ENCODE measurements at regions not wholly inside any gene's neighbourhood (a gene's known extent, or its start where the extent isn't known, plus 50 kb on each side); places are given as distances from the start of the nearest gene placed in this dataset.
"Not testable (repeated sequence)": the region's sequence is repeated elsewhere in the genome, so short reads cannot be mapped to it uniquely, and the experiment has no call there.

DNA sequence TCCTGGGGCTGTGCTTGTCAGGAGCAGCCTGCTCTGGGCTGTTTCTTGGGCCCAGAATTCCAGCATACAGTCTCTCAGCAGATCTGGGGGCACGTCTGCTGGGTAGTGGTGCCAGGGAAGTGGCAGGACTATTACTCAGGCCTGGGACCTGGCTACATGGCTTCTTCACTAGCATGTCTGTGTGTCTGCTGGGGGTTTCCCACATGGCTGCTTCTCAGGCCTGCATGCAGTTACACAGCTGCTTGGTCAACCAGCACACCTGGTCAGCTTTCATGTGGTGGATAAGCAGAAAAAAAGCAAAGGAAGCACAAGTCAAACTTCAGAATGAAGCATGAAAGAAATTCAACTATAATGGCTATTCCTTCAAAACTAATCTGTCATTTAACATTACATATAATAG lies 316.2 kb upstream of the NOX3 start:
- DNase-seq (ENCODE audit: low read depth in 2 of 2): no peak

DNA sequence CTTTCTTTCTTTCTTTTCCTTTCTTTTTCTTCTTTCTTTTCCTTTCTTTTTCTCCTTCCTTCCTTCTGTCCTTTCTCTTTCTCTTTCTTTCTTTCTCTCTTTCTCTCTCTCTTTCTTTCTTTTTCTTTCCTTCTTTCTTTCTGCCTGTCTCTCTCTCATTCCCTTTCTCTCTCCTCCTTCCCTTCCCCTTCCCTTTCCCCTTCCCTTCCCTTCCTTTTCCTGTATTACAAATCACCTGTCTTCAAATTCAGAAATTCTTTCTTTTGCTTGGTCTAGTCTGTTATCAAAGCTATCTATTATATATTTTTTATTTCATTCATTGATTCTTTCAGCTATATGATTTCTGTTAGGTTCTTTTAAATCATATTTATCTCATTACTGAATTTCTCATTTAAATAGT lies 315.2 kb upstream of the NOX3 start:
- no peak for DNase-seq (ENCODE audit: low read depth in 2 of 2)

DNA sequence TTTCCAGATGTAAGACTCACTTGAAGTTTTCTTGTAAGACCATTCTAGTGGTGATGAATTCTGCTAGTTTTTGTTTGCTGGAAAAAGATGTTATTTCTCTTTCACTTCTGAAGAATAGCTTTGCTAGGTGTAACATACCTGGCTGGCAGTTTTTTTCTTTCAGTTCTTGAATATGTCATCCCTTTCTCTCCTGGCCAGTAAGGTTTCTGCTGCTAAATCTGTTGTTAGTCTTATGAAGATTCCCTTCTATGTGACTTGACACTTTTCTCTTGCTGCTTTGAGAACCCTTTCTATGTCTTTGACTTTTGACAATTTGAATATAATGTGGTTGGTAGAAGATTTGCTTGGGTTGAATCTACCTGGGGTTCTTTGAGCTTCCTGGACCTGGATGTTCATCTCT lies 314.7 kb upstream of the NOX3 start:
- no peak for DNase-seq (ENCODE audit: low read depth in 2 of 2)

DNA sequence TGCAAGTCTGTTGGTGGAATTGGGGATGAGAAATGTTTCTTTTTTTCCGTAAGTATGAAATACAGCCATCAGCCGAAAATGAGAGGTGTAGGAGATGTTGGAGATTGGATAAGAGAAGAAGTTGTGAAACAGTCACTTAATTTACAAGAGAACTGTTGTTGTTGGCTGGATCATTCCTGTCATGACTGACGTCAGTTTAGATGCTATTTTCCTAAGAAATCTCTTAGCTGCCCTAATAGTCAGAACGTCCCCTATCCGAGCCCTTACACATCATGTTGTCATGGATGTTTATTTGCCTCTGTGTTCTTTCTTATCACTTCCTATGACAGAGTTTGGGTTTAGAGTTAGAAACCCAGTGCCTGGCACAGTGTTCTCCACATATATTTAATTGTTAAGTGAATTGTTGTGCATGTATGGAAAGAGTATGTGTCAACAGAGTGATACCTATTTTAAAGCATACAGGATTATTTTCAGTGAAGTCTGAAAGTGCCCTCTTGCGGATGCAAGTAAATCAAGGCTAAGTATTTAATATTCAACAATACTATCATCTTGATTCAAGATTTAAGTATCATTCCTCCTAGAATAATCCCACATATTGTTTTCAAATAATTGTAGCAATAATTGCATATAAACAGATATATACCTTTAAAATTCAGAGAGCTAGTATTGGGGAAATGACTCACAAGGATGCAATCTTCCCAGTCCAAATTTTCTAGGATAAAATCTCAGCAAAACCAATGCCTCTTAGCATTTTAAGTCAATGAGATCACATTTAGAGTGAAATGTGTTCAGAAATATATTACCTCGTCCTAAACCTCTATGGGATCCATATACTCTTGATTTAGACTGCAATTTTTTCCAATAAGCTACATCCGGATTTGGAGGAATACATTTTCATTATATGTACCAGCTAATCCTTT lies 309.9 kb upstream of the NOX3 start:
- DNase-seq (ENCODE audit: low read depth in 2 of 2): no peak

DNA sequence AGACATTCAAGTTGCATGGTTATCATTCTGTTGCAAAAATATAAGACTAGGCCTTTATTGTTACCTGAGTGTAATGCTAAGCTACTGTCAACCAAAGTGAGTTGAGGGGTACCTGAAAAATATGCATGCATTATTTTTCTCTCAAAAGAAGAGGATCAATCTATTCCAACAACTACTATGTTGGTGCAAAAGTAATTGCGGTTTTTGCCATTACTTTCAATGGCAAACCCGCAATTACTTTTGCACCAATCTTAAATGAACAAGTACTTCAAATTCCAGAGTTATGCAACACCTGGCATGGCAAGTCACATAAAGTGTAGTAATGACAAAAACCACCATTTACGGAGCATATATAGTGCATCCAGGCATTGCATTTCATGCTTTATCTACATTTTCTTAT lies 307.0 kb upstream of the NOX3 start:
- DNase-seq (ENCODE audit: low read depth in 2 of 2): no peak

DNA sequence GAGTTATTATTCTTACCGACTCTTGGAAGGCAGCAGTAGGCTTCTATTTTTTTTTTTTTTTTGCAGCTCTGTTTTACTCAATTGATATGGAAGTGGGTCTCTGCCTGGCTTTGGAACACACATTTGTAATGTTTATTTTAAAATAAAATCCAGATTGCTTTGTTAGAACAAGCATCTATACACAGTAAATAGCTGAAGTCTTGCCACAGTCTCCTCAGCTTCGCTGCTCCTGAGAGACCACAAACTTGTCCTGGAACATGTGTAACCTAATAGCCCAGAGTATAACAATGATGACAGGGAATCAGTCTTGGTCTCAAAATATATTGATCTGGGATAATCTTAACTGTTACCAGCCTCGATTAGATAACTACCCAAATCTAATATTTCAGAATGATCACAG lies 299.8 kb upstream of the NOX3 start:
- no peak for DNase-seq (ENCODE audit: low read depth in 2 of 2)

DNA sequence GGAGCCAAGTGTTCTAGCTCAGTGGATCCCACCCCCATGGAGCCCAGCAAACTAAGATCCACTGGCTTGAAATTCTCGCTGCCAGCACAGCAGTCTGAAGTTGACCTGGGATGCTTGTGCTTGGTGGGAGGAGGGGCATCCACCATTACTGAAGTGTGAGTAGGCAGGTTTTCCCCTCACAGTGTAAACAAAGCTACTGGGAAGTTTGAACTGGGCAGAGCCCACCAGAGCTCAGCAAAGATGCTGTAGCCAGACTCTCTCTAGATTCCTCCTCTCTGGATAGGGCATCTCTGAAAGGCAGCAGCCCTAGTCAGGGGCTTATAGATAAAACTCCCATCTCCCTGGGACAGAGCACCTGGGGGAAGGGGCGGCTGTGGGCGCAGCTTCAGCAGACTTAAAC lies 293.1 kb upstream of the NOX3 start:
- DNase-seq (ENCODE audit: low read depth in 2 of 2): not testable (repeated sequence)

DNA sequence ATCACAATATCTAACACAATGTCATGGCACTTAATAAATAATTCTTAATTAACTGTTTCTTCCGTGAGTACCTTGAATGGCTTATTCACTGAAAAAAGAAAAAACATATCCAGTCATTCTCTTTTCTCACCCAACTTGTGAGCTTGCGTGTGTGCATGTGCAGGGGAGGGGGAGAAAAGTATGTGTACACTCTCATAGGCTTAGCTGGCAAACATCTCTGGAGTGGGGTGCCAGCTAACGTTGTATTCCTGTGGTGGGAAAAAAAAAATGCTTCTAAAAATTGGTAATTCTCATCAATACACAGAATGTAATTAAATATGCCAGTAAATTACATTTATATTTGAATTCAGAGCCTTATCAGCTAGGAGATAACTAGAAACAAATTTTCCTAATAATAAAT lies 291.9 kb upstream of the NOX3 start:
- no peak for DNase-seq (ENCODE audit: low read depth in 2 of 2)

DNA sequence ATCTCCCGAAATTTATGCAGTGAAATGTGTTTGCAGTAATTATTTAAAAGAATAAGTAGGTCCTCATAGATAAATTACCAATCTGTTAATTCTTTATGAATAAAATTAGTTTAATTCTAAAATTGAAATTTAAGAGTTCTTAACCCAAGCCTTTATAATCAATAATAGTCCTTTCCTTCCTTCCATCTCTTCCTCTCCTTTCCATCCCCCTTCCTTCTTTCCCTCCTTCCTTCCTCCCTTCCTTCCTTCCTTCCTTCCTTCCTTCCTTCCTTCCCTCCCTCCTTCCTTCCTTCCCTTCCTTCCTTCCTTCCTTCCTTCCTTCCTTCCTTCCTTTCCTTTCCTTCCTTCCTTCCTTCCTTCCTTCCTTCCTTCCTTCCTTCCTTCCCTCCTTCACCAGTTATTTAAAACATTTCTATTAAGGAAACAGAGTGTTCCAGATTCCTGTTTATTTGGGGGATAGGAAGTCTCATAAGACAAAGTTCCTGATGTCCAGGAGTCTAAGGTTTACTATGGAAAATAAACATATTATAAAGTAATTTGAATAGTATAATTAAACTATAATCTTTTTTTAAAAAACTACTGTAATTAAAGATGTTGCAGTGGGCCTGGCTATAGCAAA lies 285.3 kb upstream of the NOX3 start:
- DNase-seq (ENCODE audit: low read depth in 2 of 2): no peak

DNA sequence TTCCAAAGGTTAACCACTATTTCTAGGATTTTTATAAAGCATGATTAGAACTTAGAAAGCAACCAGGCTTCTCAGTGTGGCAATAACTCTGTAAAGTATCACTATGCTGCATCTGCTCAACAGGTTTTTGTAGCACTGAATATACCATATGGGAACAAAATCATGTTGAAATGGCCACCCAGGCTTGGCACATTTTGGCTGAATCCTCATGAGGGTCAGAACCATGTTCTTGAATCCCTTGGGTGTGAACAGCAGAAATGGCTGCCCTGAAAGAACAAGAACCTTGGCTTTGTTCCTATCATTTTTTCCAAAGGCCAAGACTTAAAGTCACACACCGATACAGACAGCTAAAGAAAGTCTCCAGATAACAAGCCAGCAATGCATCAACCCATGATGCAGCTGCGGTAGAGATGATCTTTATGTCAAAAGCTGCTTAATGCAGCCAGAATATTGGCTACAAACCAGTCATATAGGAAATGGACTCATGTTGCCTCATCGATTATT lies 283.0 kb upstream of the NOX3 start:
- DNase-seq (ENCODE audit: low read depth in 2 of 2): no peak

DNA sequence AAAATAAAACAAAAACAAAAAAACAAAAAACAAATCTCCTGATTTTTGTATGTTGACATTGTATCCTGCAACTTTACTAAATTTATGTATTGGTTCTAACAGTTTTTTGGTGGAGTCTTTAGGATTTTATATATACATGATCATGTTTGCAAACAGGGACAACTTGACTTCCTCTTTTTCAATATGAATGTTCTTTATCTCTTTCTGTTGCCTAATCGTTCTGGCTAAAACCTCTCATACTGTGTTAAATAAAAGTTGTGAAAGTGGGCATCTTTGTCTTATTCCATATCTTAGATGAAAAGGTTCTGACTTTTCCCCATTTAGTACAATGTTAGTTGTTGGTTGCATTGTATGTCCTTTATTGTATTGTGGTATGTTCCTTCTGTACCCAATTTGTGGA lies 261.7 kb upstream of the NOX3 start:
- no peak for DNase-seq (ENCODE audit: low read depth in 2 of 2)

DNA sequence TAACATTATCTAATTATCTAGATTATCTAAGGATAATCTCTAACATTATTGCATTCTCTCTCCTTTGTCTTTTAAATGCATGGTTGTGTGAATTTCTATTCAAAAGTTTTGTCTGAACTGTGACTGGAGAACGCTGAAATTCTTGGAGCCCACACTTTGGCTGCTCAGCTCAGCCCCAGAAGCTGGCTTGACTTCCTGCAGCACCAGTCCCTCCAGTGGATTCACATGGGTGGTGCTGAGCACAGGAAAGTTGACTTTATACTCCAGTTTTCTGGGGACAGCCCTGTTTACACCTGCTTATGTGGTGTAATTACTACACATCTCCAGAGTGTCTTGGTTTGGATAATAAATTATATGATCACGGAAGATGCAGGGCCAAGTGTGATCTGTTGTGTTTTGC lies 255.1 kb upstream of the NOX3 start:
- no peak for DNase-seq (ENCODE audit: low read depth in 2 of 2)

DNA sequence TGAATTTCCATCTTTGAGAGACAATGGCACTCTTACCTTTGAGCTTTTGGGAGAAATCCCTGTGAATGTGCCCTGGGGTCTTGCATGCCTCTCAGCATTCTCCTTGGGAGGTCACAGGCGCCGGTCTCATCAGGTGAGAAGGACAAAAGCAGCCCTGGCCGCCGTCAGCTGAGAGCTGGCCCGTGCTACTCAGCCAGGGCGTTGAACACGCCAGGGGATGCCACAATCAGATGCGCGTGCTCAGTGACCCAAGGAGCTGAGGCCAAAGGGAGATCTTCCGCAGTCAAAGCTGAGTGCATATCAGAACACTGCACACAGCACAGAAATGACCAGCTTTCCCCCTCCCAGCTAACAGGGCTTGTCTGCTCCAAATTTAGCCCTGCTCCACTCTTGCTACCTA lies 253.6 kb upstream of the NOX3 start:
- no peak for DNase-seq (ENCODE audit: low read depth in 2 of 2)

DNA sequence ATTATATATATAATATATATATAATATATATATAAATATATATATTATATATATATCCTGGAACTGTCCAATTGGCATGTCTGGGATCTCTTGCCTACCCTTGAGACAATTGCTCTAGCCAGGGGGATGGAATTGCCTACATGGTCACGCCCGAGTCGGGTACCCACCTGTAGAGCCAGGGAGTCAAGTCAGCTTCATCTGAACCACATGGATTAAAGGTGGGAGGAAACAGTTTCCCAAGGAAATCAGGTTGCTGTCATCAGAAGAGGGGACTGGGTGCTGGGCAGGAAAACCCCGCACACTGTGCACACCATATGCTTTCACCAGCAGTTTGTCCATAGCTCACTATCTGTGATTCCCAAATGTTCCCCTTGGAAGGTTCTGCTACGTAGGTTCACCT lies 252.5 kb upstream of the NOX3 start:
- DNase-seq (ENCODE audit: low read depth in 2 of 2): no peak

DNA sequence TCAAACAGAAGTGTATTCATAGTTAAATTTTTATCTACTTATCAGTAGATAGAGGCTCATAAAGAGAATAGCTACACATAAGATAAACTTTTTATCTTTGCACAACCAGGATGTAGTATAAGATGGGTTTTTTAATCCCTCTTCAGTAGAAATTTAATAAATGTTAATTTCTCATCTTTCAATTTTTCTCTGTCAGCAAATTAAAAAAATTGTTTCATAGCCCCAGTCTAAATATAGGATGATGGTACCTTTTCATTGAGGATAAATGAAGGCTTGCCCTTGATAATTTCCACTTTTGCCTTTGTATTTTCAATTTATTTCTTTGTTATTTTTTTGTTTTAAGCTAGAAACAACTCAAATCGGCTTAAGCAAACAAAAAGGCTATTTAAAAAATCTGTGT lies 251.2 kb upstream of the NOX3 start:
- DNase-seq (ENCODE audit: low read depth in 2 of 2): no peak

DNA sequence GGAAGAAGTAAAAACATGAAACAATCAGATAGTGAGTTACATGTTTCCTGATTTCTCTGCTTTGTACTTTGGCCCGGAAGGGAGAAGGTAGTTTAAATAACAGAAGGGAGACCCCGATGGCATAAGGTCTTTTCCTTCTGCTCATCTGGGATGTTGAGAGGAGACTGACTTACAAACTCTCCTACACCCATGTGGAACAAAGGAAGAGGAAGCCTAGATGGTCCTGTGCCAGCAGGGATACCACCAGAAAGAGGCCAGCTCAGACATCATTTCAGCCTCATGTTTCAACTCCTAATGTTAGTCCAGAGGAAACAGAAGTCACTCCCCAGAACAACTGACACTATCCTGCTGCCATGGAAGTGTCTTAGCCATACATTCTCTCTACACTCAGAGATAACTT lies 250.7 kb upstream of the NOX3 start:
- DNase-seq (ENCODE audit: low read depth in 2 of 2): no peak

DNA sequence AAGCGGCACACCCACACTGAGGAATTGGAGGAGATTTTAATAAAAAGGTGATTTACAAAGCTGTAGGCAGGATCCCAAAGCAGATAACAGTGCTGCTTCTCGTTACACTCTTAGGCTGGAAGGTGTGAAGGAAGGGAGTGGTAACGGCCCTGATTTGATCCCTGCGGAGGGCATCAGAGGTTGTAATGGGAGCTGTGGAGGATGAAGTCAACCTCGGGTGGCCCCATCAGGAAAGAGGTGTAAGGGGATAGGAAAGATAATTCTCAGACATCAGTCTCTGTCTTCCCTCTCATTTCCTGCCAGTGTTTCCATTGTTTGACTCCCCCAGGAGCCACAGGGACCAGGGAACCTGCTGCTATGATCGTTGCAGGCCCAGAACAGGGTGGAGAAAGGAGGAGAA lies 245.7 kb upstream of the NOX3 start:
- DNase-seq (ENCODE audit: low read depth in 2 of 2): no peak

DNA sequence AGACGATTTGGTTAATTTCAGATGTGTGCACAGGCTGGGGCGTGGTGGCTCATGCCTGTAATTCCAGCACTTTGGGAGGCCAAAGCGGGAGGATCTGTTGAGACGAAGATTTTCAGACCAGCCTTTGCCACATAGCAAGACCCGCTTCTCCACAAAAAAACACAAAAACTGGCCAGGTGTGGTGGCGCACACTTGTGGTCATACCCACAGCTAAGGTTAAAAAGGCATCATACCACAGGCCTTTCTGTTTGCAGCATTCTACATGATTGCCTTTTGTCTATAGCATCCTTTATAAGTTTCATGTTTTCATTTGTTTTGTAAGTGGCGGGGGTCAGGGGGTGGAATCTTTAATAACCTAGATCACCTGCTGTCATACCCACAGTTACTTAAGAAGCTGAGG lies 239.9 kb upstream of the NOX3 start:
- no peak for DNase-seq (ENCODE audit: low read depth in 2 of 2)

DNA sequence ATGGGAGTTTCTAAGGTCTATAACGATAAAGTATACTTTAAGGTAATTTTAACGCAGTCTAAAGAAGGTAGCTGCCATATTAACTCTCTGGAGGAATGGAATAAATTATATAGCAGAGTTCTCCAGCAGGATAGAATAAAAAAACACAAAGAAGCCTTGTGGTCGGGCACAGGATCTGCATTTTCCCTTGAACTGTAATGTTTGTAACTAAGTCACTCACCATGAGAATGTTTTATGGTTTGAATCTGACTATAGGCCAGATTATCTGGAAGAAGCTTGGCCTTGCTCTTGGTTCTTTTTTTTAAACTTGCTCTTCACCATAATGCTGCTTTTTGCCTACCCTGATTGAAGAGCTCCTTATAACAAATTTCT lies 238.8 kb upstream of the NOX3 start:
- DNase-seq (ENCODE audit: low read depth in 2 of 2): no peak

DNA sequence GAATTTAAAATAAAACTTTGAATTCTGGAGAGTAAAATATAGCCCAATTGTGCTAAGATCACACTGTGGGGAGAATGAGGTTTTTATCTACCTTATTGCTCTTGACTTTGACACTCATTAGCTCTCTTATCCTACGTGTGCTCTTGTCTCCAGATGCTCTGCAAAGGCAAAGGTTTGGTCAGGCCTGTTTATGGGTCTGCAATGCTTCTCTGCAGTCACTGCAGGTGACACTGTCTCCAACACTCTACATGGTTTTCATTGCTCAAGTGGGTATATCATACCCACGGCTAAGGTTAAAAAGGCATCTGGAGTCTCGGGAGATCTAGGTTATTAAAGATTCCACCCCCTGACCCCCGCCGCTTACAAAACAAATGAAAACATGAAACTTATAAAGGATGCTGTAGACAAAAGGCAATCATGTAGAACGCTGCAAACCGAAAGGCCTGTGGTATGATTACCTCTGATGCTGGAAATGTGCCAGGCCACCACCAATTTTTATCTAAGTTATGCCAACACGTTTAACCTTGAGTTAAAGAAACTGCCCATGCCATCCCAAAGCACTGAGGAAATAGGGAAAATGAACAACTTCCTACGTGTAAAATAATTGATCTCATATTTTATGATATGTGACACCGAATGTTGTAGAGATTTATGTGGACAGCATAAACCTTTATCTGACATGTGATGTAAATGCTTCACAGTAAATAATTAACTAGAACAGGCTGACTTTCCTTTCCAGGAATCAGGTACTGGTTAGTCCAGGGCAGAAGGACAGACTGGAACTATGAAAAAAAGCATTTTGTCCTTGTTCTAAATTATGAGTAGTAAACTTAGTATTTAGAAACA lies 238.2 kb upstream of the NOX3 start:
- DNase-seq (ENCODE audit: low read depth in 2 of 2): no peak

DNA sequence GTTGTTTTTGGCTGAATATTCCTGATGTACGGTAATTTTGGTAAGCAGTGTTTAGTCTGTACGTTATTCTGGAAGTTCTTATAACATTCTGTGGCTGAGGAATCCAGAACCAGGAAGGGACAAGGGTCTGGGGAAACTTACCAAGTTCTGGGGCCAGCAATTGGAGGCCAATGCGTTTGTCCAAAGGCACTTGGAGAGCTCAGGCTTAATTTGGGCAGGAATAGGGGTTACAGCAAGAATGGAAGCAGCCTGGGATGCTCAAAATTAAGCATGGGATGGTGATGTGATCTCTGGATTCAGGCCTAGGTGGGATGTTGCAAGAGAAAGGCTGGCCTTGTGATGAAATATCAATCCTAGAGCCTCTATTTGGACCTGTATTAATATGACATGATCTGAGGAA lies 235.2 kb upstream of the NOX3 start:
- DNase-seq (ENCODE audit: low read depth in 2 of 2): no peak

DNA sequence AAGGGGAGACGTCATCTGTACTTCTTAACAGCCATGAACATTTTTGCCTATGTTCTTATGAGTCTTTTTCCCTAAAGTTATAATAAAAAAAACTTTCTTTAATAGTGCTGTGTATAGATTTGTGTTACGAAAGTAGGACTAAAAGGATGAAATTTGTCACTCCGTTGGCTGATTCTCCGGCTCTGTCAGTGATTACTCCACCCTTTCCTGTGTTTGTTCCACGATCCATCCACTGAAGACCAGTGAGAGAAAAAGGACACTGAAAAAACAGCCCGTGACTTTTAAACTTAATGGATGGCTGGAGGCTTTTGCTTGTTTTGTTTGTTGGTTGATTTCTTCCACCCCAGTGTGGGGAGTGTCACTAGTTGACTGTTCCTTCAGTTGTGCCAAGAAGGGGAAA lies 232.0 kb upstream of the NOX3 start:
- no peak for DNase-seq (ENCODE audit: low read depth in 2 of 2)
